Colonic mucosa (tissue), 4 donors: ENCODE measurements at regions not wholly inside any gene's neighbourhood (a gene's known extent, or its start where the extent isn't known, plus 50 kb on each side); places are given as distances from the start of the nearest gene placed in this dataset.
"Not testable (repeated sequence)": the region's sequence is repeated elsewhere in the genome, so short reads cannot be mapped to it uniquely, and the experiment has no call there.

Experiments
- DNase-seq: peaks from one replicate; pipeline ENCODE4 v3.0.0-alpha.2; 2020
- H3K27ac ChIP-seq: fragments of 200-600 bp; one replicate; pipeline ENCODE4 v1.8.0; 2021
- H3K27me3 ChIP-seq: fragments of 200-600 bp; one replicate; pipeline ENCODE4 v1.8.0; 2021
- H3K36me3 ChIP-seq: fragments of 200-600 bp; one replicate; pipeline ENCODE4 v1.8.0; 2021
- H3K4me1 ChIP-seq: fragments of 200-600 bp; one replicate; pipeline ENCODE4 v1.8.0; 2021; ENCODE audit warnings: mild to moderate bottlenecking
- H3K4me3 ChIP-seq: fragments of 200-600 bp; one replicate; pipeline ENCODE4 v1.8.0; 2021
- H3K9ac ChIP-seq, 2 donors: one replicate each; pipeline ENCODE4 v1.7.0; 2013; ENCODE audit warnings: control low read depth in 2 of 2, low read depth in 2 of 2, low read length in 2 of 2
- H3K9me3 ChIP-seq: fragments of 200-600 bp; one replicate; pipeline ENCODE4 v1.8.0; 2021
- CTCF ChIP-seq: fragments of 200-600 bp; IDR thresholded peaks from one replicate; pipeline ENCODE4 v1.8.0; 2022; ENCODE audit warnings: antibody characterized with exemption, mild to moderate bottlenecking
- intact Hi-C: fragments of 100-400 bp; cut with DNase I; formaldehyde crosslinking; loops from one replicate; pipeline ENCODE4 v1.14.1; 2022
- donor health status: healthy.
- donor health status: DM: no; HTN: no; CAD: no.
- donor health status: DM: no; HTN: no; CAD: no.

GRCh38 chr5:92309336-92309991 is 926.3 kb upstream of the ARRDC3 start:
- Histone ChIP-seq H3K4me3 (no peak overlapping the region), H3K4me1 (no peaks in the 10 kb centered on the region), H3K9me3 (no peaks in the 10 kb centered on the region), H3K9ac (no peak overlapping the region), H3K27me3 (no peaks in the 10 kb centered on the region), H3K36me3 (no peaks in the 10 kb centered on the region), H3K27ac (no peak overlapping the region)
- intact Hi-C loops: no loop called here
- DNase-seq: no peak
- no peak for TF ChIP-seq CTCF

GRCh38 chr5:92308679-92309078 is 925.6 kb upstream of the ARRDC3 start:
- Histone ChIP-seq H3K27me3 (no peaks in the 10 kb centered on the region), H3K27ac (no peak overlapping the region), H3K9me3 (no peaks in the 10 kb centered on the region), H3K4me1 (no peaks in the 10 kb centered on the region), H3K9ac (no peak overlapping the region), H3K4me3 (no peak overlapping the region), H3K36me3 (no peaks in the 10 kb centered on the region)
- DNase-seq: no peak
- intact Hi-C loops: no loop called here
- TF ChIP-seq CTCF: no peak

GRCh38 chr5:92302356-92302755 is 919.2 kb upstream of the ARRDC3 start:
- H3K4me1 ChIP-seq, H3K27me3 ChIP-seq, H3K9me3 ChIP-seq, intact Hi-C loops, H3K27ac ChIP-seq, DNase-seq, H3K4me3 ChIP-seq, H3K36me3 ChIP-seq, H3K9ac ChIP-seq: not testable (repeated sequence)

- no peak for DNase-seq
- Histone ChIP-seq H3K27me3 (no peaks in the 10 kb centered on the region), H3K27ac (no peak overlapping the region), H3K36me3 (no peaks in the 10 kb centered on the region), H3K9me3 (no peaks in the 10 kb centered on the region), H3K4me3 (no peak overlapping the region), H3K4me1 (no peaks in the 10 kb centered on the region), H3K9ac (no peak overlapping the region)
- no peak for TF ChIP-seq CTCF
- intact Hi-C loops: no loop called here
Measured at GRCh38 chr5:92283521-92283920, 900.4 kb upstream of the ARRDC3 start.

GRCh38 chr5:92271750-92272149 is 888.6 kb upstream of the ARRDC3 start:
- intact Hi-C loops, H3K4me3 ChIP-seq, H3K9ac ChIP-seq, H3K36me3 ChIP-seq, H3K27ac ChIP-seq, H3K27me3 ChIP-seq, H3K9me3 ChIP-seq, DNase-seq, H3K4me1 ChIP-seq: not testable (repeated sequence)

- Histone ChIP-seq H3K4me3 (no peak overlapping the region), H3K27ac (no peak overlapping the region), H3K9ac (no peak overlapping the region), H3K27me3 (no peaks in the 10 kb centered on the region), H3K9me3 (no peaks in the 10 kb centered on the region), H3K4me1 (no peaks in the 10 kb centered on the region), H3K36me3 (no peaks in the 10 kb centered on the region)
- DNase-seq: no peak
- intact Hi-C loops: no loop called here
- no peak for TF ChIP-seq CTCF
Measured at GRCh38 chr5:92268343-92268742, 885.2 kb upstream of the ARRDC3 start.
